GM21423 (cell line): ENCODE measurements at regions not wholly inside any gene's neighbourhood (a gene's known extent, or its start where the extent isn't known, plus 50 kb on each side); places are given as distances from the start of the nearest gene placed in this dataset.

Experiments used
- ATAC-seq: cut with Tn5 transposase; IDR thresholded peaks from one replicate; pipeline ENCODE4 v1.9.1; 2021; ENCODE audit warnings: mild to moderate bottlenecking, moderate library complexity; ENCODE audit not compliant: unreplicated experiment

DNA sequence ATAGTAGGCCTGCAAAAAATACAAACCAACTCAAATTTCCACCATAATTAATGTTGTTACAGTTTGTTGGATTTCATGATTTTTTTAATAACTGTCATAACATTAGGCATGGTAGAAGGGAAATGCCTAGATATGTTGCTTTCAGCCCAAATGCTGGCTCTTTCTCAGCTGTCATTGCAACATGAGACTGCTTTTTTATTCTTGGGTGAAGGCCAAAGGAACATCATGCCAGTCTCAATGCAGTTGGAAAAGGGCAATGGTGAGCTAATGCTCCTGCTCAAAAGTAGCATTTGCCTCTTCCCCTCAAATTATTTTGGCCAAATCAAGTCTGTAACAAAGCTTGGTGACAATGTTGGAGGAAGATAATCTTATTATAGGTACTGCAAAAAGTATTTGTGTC is 877.7 kb upstream of the PRMT6 start:
- ATAC-seq, result no peak

DNA sequence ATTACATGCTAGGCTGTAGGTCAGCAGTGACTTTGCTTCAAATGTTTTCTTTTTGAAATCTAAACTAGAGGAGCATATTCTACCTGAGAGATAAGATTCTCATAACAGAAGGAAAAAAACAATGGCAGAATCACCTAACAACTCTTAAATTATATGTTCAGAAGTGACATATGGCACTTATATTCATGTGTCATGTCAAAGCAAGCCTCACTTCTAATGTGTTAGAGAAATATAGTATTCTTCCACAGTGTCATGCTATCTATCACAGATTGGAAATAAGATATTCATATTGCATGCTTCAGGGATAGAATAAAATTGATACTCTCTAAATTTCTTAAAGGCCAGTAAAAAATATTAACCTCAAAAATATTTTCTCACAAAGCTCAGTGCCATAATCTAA is 874.6 kb upstream of the PRMT6 start:
- no peak for ATAC-seq

DNA sequence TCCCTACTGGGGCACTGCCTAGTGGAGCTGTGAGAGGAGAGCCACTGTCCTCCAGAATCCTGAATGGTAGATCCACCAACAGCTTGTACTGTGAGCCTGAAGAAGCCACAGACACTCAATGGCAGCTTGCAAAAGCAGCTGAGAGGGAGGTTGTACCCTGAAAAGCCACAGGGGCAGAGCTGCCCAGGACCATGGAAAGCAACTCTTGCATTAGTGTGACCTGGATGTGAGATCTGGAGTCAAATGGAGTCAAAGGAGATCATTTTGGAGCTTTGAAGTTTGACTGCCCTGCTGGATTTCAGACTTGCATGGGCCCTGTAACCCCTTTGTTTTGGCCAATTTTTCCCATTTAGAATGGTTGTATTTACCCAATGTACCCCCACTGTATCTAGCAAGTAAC is 871.4 kb upstream of the PRMT6 start:
- no peak for ATAC-seq

DNA sequence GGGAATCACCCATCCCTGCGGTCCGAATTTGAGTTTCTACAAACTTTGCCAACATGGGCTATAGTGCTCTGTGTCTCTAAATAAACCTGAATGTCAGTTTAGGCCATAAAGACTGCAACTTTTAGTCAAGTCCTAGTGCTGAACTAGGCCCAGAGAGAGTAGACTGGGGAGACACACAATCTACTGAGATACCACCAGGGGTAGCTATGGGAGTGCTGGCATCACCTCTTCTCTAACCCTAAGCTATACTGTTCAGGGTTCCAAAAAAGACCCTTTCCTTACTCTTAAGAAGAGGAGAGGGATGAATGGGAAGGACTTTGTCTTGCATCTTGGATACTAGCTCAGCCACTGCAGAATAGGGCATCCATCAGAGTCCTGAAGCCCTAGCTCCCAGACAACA is 866.7 kb upstream of the PRMT6 start:
- ATAC-seq, result no peak

DNA sequence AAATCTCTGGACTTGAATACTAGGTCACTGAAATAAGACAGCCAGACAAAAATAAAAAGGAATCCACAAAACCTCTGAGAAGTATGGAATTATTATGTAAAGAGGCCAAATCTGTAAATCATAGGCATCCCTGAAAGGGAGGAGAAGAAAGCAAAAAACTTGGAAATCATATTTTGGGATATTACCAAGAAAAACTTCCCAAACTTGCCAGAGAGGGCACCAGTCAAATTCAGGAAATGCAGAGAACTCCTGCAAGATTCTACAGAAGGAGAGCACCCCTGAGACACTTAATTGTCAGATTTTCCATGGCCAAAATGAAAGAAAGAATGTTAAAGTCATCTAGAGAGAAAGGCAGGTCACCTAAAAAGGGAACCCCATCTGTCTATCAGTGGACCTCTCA is 862.3 kb upstream of the PRMT6 start:
- ATAC-seq, result no peak

DNA sequence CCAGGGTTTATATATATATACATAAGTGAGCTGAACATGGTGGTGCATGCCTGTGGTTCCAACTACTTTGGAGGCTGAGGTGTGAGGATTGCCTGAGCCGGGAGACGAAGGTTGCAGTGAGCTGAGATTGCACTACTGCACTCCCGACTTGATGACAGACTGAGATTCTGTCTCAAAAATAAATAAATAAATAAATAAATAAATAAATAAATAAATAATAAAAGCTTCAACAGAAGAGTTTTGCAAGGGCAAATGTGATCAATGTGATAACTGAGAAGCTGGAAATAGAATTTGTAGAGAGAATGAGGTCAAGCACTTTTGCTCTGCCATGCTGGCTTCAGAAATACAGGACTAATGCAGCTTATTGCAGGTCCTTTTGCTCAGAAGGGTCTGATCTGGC is 855.8 kb upstream of the PRMT6 start:
- no peak for ATAC-seq

DNA sequence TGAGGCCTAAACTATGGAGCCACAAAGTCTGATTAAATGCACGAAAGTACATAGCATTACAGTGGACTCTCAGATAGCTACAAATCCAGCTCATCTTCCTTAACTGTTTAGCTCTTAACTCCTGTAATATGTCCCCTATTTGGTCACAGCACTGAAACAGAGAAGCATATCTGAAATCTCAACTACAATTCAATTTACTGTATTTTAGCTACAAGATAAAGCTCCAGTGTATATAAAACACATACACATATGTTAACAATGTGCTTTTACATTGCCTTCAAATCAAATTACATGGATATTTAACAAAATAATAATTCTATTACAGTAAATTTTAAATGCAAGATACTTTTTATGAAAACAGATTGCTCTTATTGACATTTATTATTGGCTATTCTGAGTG is 849.3 kb upstream of the PRMT6 start:
- no peak for ATAC-seq

DNA sequence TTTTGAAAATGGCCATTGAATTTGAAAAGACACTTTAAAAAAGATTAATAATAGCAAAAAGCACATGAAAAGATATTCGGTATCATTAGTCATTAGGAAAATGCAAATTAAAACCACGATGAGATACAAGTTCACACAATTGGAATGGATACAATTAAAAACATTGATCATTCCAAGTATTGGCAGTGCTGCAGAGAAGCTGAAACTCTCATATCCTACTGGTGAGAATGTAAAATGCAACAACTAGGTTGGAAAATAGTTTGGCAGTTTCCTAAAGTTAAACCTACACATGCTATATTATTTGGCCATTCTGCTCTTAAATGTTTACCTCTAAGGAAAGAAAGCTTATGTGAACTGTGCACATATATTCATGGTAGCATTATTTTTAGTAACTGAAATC is 838.7 kb upstream of the PRMT6 start:
- no peak for ATAC-seq

DNA sequence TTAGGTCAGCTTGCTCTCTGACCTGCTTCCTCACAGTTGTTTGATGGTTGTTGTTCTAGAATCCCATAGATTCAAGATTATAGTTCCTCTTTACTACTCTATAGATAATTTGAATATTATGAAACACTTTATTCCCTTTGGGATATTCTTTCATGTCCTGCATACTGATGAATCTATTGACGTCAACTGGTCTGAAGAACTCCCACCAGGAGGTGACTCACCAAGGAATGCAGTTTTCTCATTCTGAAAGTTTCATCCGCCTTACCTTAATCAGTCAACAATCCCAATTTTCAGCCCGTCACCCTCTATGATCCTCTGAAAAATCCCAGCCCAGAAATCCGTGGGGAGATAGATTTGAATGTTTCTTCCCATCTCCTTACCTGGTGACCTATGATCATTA is 834.1 kb upstream of the PRMT6 start:
- ATAC-seq, result no peak

DNA sequence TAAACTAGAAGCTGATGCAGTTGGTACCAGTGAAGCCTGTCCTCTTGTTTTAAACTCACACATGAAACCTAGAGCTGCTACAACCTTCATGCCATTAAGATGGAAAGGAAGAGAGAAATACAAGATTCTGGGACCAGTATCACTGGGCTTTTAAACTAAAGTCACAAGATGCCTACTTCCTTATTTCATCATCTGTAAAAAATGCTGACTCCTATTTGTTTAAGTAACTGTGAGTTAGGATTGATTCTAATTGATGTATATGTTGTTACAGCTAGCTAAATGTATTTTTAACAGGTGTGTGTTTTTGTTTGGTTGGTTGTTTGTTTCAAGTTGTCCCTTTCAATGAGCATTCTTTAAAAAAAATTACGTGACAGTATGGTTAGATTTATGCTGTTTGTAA is 833.3 kb upstream of the PRMT6 start:
- ATAC-seq, result no peak

DNA sequence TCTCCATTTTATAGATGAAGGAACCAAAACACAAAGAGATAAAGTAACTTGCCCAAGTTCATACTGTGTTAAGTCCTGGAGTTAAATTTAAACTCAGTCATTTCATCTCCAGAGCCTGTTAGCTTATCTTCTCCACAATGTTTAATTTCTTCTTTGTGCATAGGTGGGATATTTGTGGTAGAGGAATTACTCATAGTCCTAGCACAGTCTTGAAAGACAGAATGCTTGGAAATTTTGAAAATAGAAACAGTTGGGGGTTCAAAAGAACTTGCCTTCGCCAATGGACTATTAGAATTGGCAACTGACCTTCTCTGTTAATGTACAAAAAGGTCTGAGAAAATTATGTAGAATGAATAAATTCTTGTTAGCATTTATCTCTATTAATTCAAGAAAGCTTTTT is 832.0 kb upstream of the PRMT6 start:
- no peak for ATAC-seq

DNA sequence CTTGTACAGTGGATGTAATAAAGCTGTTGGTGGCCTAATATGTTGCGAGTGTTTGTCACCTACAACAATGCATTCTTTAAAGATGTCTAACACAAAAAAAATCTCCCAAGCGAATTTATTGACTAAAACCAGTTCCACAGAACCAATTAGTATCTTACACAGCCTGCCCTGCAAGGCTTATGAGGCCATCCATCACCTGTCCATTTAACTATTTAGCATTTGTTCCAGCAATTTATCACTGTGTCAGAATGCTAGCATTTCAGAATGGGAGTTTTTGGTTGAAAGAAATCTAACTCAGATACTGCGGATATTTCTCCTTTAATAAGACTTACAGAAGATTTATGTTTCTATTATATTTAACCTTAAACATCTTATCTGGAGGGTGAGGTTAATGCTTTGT is 831.1 kb upstream of the PRMT6 start:
- no peak for ATAC-seq

DNA sequence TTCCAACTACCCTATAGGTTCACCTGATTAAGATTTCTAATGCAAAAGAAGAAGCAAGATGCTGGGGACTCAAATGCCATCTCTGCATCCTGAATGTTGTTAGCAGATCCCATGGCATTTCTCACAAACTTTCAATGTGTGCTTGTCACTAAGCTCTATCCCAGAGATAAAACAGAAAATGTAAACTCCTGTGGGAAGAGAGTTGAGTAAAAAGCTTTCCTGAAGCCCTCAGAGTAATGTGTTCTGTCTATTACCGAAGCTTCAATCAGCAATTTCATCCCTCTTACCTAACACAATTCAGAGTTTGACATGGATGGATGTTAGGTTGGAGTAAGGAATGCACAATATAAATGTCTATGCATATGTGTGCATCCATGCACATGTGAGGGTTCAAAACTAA is 829.9 kb upstream of the PRMT6 start:
- ATAC-seq, result no peak

DNA sequence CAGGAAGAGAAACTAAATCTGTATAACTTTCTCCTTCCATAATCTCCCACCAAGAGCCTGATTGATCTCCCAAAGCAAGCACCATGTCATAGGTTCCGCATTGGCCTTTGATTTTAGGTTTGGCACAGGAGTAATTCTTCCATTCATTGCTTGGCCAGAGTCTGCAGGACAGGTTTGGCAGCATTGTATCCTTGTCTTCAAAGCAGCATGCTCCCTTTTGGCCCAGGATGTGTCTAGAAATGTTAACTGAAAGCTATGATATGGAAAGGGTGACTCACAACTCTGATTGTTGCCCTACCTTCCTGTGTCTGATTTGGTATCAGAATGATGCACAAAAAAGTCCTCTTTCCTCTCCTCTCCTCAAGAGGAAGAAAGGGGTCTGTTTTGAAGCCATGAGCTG is 824.3 kb upstream of the PRMT6 start:
- no peak for ATAC-seq

DNA sequence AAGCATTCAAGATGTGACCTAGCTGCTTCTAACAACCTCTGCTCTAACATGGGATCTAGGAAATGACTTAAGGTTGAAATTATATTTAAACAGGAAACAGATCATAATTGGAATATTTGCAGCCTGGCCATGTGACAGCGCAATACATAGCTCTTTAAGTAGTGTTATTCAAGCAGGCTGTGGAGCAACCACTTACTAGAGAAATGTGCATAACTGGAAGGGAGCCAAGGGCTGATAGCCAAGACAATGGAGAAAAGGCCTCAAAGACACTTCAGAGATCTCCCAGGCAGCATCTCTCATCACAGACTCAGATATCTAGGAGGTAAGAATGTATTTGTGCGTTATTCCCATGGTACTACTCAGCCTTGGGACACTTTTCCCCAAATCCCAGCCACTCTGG is 823.0 kb upstream of the PRMT6 start:
- ATAC-seq, result no peak

DNA sequence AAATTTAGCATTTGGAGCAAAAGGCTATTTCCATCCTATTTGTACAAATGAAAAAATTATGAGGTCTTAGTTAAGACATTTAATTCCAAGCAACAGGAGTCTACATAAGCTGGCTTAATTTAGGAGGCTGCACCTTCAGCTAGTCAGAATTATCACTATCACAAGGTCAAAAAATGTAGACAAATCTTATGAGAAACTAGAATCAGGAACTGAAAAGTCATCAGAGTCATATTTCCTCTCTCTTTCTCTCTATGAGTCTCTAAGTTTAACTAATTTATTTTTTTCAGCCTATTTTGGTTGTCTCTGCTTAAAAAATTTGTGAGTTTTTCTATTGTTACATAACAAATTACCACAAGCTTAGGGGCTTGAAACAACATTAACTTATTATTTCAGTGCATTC is 807.1 kb upstream of the PRMT6 start:
- ATAC-seq, result no peak

DNA sequence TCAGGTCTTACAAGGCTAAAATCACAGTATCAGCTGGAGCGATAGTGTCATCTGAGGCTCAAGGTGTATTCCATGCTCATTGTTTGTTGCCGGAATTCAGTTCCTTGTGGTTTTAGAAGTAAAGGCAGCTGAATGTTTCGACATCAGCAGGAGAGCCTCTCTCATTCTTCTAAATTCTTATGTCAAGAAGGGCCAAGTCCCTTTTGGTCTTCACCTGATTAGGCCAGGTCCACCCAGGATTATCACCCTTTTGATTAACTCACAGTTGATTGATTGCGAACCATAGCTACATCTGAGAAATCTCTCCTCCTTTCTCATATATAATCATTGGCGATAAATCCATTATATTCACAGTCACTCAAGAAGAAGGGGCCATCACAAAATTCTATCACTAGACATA is 806.7 kb upstream of the PRMT6 start:
- no peak for ATAC-seq

DNA sequence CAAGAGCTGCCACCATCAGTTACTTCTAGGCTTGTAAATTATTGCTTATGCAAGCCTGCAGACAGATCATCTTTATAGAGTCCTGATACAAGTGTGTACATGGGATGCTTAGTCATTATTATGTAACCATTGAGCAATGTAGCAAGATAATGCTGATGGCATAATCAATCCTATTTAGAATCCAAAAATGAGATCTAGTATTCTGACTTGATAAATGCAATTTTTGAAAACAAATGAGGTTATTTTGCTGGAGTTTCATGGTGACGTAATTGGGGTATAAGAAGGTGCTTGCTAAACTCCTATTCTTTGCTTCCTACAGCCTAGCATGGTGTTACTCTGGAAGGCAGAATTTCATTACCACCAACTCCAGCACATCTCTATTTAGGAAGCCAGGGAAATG is 801.7 kb upstream of the PRMT6 start:
- ATAC-seq, result no peak

DNA sequence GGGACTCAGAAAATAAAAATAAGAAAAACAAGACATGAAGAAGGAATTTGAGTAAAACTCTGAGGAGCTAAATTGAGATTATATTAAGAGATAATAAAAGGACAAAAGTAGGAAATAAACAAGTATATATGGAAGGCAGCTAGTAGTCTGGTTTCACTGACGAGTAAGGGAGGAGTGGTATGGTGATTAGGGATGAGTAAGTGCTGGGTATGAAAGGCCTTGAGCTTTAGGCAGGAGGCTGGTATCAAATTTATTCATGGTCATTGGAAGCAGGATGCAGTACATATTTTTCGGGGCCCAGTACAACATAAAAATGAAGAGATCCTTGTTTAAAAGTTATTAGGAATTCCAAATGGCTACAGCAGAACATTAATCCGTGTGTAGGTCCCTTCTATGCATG is 789.7 kb upstream of the PRMT6 start:
- ATAC-seq, result no peak

DNA sequence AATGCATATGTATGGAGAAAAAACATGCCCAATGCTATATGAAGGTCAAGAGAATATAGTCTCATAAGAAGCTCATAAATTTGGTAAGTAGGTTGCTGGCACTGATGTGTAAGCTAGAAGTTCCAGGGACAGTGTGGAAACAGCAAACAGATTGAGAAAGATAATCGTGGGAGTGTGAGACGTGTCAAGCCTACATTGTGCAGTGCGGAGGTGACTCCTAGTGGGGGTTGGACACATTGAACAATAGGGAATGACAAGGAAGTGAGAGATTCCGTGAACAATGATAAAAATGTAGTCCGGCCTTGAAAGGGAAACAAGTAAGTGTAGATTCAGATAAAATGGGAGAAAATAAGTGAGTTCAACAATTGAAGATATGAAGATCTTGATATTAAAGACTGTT is 788.4 kb upstream of the PRMT6 start:
- ATAC-seq, result no peak

DNA sequence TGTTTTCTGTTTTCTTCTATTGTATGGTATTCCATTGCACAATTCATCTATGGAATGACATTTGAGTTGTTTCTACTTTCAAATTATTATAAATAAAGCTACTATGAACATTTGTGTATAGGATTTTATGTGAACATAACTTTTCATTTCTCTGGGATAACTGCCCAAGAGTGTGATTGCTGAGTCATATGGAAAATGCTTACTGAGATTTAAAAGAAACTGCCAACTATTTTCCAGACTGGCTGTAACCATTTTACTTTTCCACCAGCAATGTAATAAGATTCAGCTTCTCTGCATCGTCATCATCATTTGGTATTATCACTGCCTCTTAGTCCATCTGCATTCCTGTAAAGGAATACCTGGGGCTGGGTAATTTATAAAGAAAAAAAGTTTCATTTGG is 779.6 kb upstream of the PRMT6 start:
- no peak for ATAC-seq

DNA sequence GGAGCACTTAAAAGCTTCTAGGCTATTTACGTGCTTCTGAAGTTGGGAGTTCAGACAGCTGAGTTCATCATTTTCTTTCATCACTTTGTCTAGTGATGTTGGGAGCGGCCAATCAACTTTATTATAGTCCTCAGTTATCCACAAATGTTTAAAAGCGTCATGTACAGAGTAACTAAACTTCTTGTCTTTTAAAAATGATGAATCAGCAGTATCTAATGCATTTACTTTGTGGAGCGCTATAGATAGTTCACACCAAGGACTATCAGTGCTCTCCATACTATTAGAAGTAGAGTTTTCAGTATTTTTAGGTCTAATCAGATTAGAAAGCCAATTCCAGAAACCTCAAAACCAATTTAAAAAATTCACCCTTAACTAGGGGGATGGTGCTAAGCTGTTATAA is 778.7 kb upstream of the PRMT6 start:
- no peak for ATAC-seq

DNA sequence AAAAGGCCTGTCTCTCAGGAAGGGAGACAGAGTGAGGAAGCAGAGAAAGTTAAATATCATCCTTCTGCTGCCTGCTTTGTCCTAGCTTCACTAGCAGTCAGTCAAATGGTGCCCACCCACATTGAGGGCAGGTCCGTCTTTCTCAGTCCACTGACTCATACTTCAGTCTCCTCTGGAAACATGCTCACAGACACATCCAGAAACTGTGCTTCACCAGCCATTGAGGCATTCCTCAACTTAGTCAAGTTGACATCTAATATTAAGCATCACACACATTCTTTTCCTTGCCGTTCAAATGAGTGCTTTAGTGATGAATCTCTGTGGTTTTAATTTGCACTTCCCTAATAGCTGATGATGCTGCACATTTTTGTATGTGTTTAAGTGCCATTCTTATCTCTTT is 777.8 kb upstream of the PRMT6 start:
- ATAC-seq, result no peak

DNA sequence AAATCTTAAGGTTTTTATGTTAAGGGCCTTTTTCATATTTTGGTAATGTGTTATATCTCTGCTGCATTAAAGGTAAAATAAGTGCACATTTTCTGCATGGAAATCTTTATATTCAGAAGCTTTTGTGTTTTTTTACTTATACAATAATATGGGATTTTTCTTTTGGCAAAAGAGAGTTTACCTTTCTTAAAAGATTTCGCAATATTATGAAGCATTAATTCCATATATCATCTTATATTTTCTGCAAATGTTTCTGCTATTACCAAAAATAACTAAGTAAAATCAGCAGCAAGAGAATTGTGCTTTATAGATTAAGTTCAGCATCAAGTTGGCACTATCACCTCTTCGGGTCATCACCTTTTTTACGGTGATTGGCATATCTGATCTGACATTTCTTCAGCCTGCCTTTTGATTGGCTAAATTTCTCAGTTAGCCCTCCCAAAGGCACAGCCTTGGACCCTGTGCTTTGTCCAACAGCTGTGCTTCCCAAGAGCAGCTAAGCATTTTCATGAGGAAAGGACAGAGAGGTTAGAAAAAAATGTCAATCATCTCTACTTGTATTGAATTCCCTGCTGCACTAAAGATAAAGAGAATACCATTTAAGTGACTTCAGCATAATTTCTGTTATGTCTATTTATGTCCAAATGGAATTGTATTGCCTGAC is 767.1 kb upstream of the PRMT6 start:
- ATAC-seq, result no peak
